Gastroesophageal sphincter (tissue), 3 donors: ENCODE measurements at regions not wholly inside any gene's neighbourhood (a gene's known extent, or its start where the extent isn't known, plus 50 kb on each side); places are given as distances from the start of the nearest gene placed in this dataset.

Experiments used
- POLR2A ChIP-seq, 2 donors: fragments of 450-650 bp; IDR thresholded peaks; one replicate each; pipeline ENCODE4 v1.6.1; 2017; ENCODE audit warnings: antibody characterized with exemption in 2 of 2, mild to moderate bottlenecking in 2 of 2, moderate library complexity in 1 of 2
- TF ChIP-seq, protein P1 (sequence below), 4 experiments: fragments of 200-600 bp in 2 of 4; fragments of 450-650 bp in 2 of 4; sonication (generic) in 1 of 4; IDR thresholded peaks; one replicate each; pipeline ENCODE4 v1.5.1; 2017 to 2019; ENCODE audit warnings: antibody characterized with exemption in 4 of 4, mild to moderate bottlenecking in 2 of 4, moderate library complexity in 2 of 4

GRCh38 chr12:93977081-93977480 lies 171.3 kb upstream of the PLXNC1 start:
- TF ChIP-seq, protein P1, sequence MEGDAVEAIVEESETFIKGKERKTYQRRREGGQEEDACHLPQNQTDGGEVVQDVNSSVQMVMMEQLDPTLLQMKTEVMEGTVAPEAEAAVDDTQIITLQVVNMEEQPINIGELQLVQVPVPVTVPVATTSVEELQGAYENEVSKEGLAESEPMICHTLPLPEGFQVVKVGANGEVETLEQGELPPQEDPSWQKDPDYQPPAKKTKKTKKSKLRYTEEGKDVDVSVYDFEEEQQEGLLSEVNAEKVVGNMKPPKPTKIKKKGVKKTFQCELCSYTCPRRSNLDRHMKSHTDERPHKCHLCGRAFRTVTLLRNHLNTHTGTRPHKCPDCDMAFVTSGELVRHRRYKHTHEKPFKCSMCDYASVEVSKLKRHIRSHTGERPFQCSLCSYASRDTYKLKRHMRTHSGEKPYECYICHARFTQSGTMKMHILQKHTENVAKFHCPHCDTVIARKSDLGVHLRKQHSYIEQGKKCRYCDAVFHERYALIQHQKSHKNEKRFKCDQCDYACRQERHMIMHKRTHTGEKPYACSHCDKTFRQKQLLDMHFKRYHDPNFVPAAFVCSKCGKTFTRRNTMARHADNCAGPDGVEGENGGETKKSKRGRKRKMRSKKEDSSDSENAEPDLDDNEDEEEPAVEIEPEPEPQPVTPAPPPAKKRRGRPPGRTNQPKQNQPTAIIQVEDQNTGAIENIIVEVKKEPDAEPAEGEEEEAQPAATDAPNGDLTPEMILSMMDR (IDR thresholded peaks at IDR 0.05): no peak
- TF ChIP-seq POLR2A (IDR thresholded peaks at IDR 0.05): no peak
